OCI-LY3 (cell line): ENCODE measurements at regions not wholly inside any gene's neighbourhood (a gene's known extent, or its start where the extent isn't known, plus 50 kb on each side); places are given as distances from the start of the nearest gene placed in this dataset.

Experiments used
- H2AFZ ChIP-seq: fragments of 200-600, 300-600 bp; shearing (Covaris generic); 2 replicates; pipeline ENCODE4 v1.6.0; 2014; ENCODE audit warnings: antibody characterized with exemption, low read depth, low read length
- H3K27ac ChIP-seq: fragments of 200-600, 300-600 bp; sonication (generic); 2 replicates; pipeline ENCODE4 v1.5.1; 2014; ENCODE audit warnings: mild to moderate bottlenecking, low read length, moderate library complexity, mixed read lengths
- H3K27me3 ChIP-seq: fragments of 200-600, 300-600 bp; sonication (generic); 2 replicates; pipeline ENCODE4 v1.6.1; 2014; ENCODE audit warnings: low read depth, low read length, mixed read lengths
- H3K36me3 ChIP-seq: fragments of 200-600, 300-600 bp; sonication (generic); replicated peaks from 2 replicates; pipeline ENCODE3; 2014; ENCODE audit warnings: low read depth, low read length, mixed read lengths
- H3K4me1 ChIP-seq: fragments of 300-600, 200-600 bp; sonication (generic); 2 replicates; pipeline ENCODE4 v1.6.1; 2014; ENCODE audit warnings: low read length, mixed read lengths
- H3K4me2 ChIP-seq: fragments of 200-600, 300-600 bp; sonication (generic); 2 replicates; pipeline ENCODE4 v1.6.1; 2014; ENCODE audit warnings: low read length, mixed read lengths
- H3K4me3 ChIP-seq: fragments of 300-600, 200-600 bp; sonication (generic); 2 replicates; pipeline ENCODE4 v1.5.1; 2014; ENCODE audit warnings: antibody characterized with exemption, mild to moderate bottlenecking, low read length, moderate library complexity
- H3K79me2 ChIP-seq: fragments of 300-600, 200-600 bp; shearing (Covaris generic); 2 replicates; pipeline ENCODE4 v1.6.1; 2014; ENCODE audit warnings: mild to moderate bottlenecking, low read length, mixed read lengths
- H3K9ac ChIP-seq: fragments of 300-600, 200-600 bp; shearing (Covaris generic); 2 replicates; pipeline ENCODE4 v1.6.0; 2014; ENCODE audit warnings: mild to moderate bottlenecking, low read length, moderate library complexity
- H3K9me3 ChIP-seq: fragments of 200-600, 300-600 bp; shearing (Covaris generic); 2 replicates; pipeline ENCODE4 v1.6.1; 2014; ENCODE audit warnings: low read length, mixed read lengths; ENCODE audit not compliant: insufficient read depth
- H4K20me1 ChIP-seq: fragments of 200-600, 300-600 bp; sonication (generic); 2 replicates; pipeline ENCODE4 v1.6.1; 2016; ENCODE audit warnings: low read length, mixed read lengths; ENCODE audit not compliant: insufficient read depth
- CTCF ChIP-seq: fragments of 200-600, 300-600 bp; sonication (generic); IDR thresholded peaks from 2 replicates; pipeline ENCODE4 v1.5.1; 2014; ENCODE audit warnings: antibody characterized with exemption, low read length, low read depth
- EZH2phosphoT487 ChIP-seq: fragments of 200-600 bp; shearing (Covaris generic); IDR thresholded peaks from 2 replicates; pipeline ENCODE4 v1.6.1; 2018; ENCODE audit warnings: antibody characterized with exemption, mixed run types, low read depth

DNA sequence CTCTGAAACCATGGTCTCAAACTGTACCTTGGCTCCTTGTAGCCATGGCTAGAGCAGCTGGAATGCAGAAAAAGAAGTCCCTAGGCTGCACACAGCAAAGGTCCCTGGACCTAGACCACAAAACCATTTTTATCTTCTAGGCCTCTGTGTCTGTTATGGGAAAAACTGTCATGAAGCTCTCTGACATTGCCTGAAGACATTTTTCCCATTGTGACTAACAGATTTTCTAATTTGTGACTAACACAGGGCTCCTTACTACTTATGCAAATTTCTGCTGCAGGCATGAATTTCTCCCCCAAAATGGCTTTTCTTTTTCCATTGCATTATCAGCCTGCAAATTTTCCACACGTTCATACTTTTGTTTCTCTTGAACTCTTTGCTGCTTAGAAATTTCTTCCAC is 470.4 kb downstream of the KDM5D start:
- no peaks in the 10 kb centered on the region for H3K36me3 ChIP-seq
- no peaks in the 10 kb centered on the region for H3K27me3 ChIP-seq
- no peak overlapping the region for H3K27ac ChIP-seq
- H3K4me1 ChIP-seq, result no peaks in the 10 kb centered on the region
- H4K20me1 ChIP-seq, result no peaks in the 10 kb centered on the region
- no peak for TF ChIP-seq EZH2phosphoT487
- TF ChIP-seq CTCF, result no peak
- H3K9ac ChIP-seq, result no peak overlapping the region
- H2AFZ ChIP-seq, result no peak overlapping the region
- no peak overlapping the region for H3K4me3 ChIP-seq
- no peak overlapping the region for H3K4me2 ChIP-seq
- no peaks in the 10 kb centered on the region for H3K9me3 ChIP-seq
- no peaks in the 10 kb centered on the region for H3K79me2 ChIP-seq

DNA sequence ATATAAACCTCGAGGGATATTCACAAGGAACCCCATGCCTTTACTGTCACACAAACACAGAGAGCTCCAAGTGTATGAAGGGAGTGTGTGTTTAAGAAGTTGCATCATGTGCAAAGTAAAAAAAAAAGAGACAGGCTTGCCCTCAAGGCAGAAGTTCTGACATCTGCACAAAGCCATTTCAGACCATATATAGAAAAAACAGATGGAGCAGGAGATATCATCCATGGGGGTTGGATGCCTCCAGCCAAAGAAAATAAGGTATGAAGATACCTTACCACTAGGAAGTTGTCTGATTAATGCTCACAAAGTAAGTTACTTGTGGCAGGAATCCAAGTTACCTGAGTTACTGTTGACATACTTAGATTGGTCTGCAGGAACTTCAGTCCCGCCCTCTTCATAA is 476.2 kb downstream of the KDM5D start:
- Histone ChIP-seq H3K27me3 (no peaks in the 10 kb centered on the region), H3K4me1 (no peaks in the 10 kb centered on the region), H3K79me2 (no peaks in the 10 kb centered on the region), H3K9me3 (no peaks in the 10 kb centered on the region), H2AFZ (no peak overlapping the region), H3K9ac (no peak overlapping the region), H4K20me1 (no peaks in the 10 kb centered on the region), H3K4me2 (no peak overlapping the region), H3K4me3 (no peak overlapping the region), H3K36me3 (no peaks in the 10 kb centered on the region), H3K27ac (no peak overlapping the region)
- no peak for TF ChIP-seq EZH2phosphoT487

DNA sequence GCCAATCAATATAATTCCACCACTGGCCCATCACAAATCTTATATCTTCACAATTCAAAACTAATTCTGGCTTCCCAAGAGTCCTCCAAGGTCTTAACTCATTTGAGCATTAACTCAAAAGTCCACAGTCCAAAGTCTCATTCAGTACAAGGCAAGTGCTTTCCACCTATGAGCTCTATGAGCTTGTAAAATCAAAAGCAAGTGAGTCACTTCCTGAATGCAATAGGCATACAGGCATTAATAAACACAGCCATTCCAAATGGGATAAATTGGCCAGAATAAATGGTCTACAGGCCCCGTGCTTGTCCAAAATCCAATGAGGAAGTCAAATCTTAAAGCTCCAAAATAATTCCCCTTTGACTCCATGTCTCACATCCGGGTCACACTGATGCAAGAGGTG is 479.1 kb downstream of the KDM5D start:
- TF ChIP-seq EZH2phosphoT487 (no peak), CTCF (no peak)
- Histone ChIP-seq H4K20me1 (no peaks in the 10 kb centered on the region), H3K4me3 (no peak overlapping the region), H3K27ac (no peak overlapping the region), H3K79me2 (no peaks in the 10 kb centered on the region), H3K27me3 (no peaks in the 10 kb centered on the region), H3K9me3 (no peaks in the 10 kb centered on the region), H3K4me2 (no peak overlapping the region), H3K36me3 (no peaks in the 10 kb centered on the region), H2AFZ (no peak overlapping the region), H3K9ac (no peak overlapping the region), H3K4me1 (no peaks in the 10 kb centered on the region)

DNA sequence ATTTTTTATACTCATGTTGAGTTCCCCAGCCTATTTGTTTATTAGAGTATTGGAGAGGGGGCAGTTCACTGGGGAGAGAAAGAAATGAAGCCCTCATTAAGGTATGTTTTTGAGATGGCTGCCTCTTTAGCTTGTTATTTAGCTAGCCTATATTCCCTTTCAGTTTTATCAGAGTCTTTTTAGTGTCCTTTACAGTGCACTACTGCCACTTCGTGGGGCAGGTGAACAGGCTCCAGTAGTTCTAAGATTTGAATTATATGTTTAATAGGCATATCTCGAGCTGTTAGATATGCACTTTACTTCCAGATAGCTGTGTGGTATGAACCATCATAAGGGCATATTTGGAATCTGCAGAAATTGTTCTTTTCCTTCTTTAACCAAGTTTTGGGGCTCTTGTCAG is 482.2 kb downstream of the KDM5D start:
- no peak overlapping the region for H3K4me3 ChIP-seq
- no peak overlapping the region for H3K4me2 ChIP-seq
- TF ChIP-seq EZH2phosphoT487 (no peak), CTCF (no peak)
- no peaks in the 10 kb centered on the region for H4K20me1 ChIP-seq
- no peaks in the 10 kb centered on the region for H3K9me3 ChIP-seq
- no peaks in the 10 kb centered on the region for H3K36me3 ChIP-seq
- no peaks in the 10 kb centered on the region for H3K79me2 ChIP-seq
- no peaks in the 10 kb centered on the region for H3K27me3 ChIP-seq
- no peak overlapping the region for H3K27ac ChIP-seq
- no peaks in the 10 kb centered on the region for H3K4me1 ChIP-seq
- no peak overlapping the region for H2AFZ ChIP-seq
- no peak overlapping the region for H3K9ac ChIP-seq
